ENCODE measurements at regions not wholly inside any gene's neighbourhood (a gene's known extent, or its start where the extent isn't known, plus 50 kb on each side); places are given as distances from the start of the nearest gene placed in this dataset.
A peak's percentile ranks its signal among the peaks of the same experiment; 100 is the strongest.

DNA sequence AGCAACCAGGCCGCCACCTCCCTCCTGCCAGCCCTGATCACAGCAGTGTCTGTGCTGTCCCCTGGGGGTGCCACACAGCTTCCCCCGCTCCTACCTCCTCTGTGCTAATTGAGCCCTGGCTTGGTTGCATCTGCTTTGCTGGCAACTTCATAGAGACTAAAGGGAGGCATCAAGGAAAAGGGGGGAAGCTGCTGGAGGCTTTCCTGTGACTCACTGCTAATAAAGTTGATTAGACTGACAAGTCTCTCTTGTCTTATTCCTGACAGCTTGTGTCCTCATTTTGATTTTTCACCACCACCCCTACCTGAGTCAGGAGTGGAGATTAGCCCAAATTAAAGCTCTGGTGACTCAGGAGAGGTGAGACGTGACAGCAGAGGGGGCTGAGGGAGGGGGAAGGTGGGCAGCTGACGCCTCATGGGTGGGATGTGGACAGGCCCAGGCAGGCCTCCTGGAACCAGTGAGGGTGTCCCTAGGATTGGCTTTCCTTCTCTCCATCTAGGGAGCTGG is 310.0 kb downstream of the CBLN1 start:
- DNase-seq (ENCODE audit: low read depth, low spot score) = peak; percentile 65
- no TSS peak for BruUV-seq (replicated peaks)
- H3K27ac ChIP-seq (ENCODE audit: low read depth, low read length) = peak overlapping the region; percentile 60

More for the DNA sequence above, 310.0 kb downstream of the CBLN1 start:
- peak overlapping the region; percentile 56 for H3K4me2 ChIP-seq (ENCODE audit: low read length)
- no peaks in the 10 kb centered on the region for H3K36me3 ChIP-seq (ENCODE audit: control insufficient read depth in 1 of 2, insufficient read depth in 2 of 2, low read length in 2 of 2)
- H2AFZ ChIP-seq (ENCODE audit: low read depth, low read length, poor library complexity, severe bottlenecking) = no peak overlapping the region
- ChIA-PET POLR2A (no interaction called here), RAD21 (ENCODE audit: low non-redundant PET in 1 of 2, low total read pairs in 2 of 2, uncharacterized antibody in 2 of 2, unreplicated experiment in 2 of 2) (no interaction called here), CTCF (no interaction called here)
- no peaks in the 10 kb centered on the region for H3K27me3 ChIP-seq (ENCODE audit: insufficient read depth, low read length)
- H3K9me3 ChIP-seq (ENCODE audit: control insufficient read depth in 1 of 2, insufficient read depth in 1 of 2, low read depth in 1 of 2, low read length in 2 of 2) = no peaks in the 10 kb centered on the region
- H4K20me1 ChIP-seq (ENCODE audit: insufficient read depth) = no peaks in the 10 kb centered on the region
- intact Hi-C loops (cut with micrococcal nuclease) = no loop called here
- no peak for TF ChIP-seq EGR1 (IDR thresholded peaks at IDR 0.05; ENCODE audit: low read depth)
- TF ChIP-seq FOSL1 (IDR thresholded peaks at IDR 0.05; ENCODE audit: low read depth) = peak; percentile 86
- peak; percentile 81 for TF ChIP-seq MAX (IDR thresholded peaks at IDR 0.05)
- TF ChIP-seq ZBTB33 (IDR thresholded peaks at IDR 0.05; ENCODE audit: extremely low read depth, insufficient replicate concordance, low read length) = no peak
- no peak for TF ChIP-seq ZNF274 (IDR thresholded peaks at IDR 0.05; ENCODE audit: low read depth, low read length)
- TF ChIP-seq, protein P1, sequence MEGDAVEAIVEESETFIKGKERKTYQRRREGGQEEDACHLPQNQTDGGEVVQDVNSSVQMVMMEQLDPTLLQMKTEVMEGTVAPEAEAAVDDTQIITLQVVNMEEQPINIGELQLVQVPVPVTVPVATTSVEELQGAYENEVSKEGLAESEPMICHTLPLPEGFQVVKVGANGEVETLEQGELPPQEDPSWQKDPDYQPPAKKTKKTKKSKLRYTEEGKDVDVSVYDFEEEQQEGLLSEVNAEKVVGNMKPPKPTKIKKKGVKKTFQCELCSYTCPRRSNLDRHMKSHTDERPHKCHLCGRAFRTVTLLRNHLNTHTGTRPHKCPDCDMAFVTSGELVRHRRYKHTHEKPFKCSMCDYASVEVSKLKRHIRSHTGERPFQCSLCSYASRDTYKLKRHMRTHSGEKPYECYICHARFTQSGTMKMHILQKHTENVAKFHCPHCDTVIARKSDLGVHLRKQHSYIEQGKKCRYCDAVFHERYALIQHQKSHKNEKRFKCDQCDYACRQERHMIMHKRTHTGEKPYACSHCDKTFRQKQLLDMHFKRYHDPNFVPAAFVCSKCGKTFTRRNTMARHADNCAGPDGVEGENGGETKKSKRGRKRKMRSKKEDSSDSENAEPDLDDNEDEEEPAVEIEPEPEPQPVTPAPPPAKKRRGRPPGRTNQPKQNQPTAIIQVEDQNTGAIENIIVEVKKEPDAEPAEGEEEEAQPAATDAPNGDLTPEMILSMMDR (IDR thresholded peaks at IDR 0.05 in 2 of 3, conservative IDR thresholded peaks at IDR 0.05 in 1 of 3; ENCODE audit: borderline replicate concordance in 1 of 3, insufficient read depth in 1 of 3, low read depth in 2 of 3, low read length in 2 of 3) = no peak
- no peak for TF ChIP-seq TCF7L2 (IDR thresholded peaks at IDR 0.05; ENCODE audit: borderline replicate concordance, extremely low read depth, insufficient read depth, insufficient read length)
- TF ChIP-seq SIN3A (IDR thresholded peaks at IDR 0.05; ENCODE audit: low read depth) = peak; percentile 79
- no peak for TF ChIP-seq ATF3 (IDR thresholded peaks at IDR 0.05)
- peak; percentile 89 for TF ChIP-seq JUND (IDR thresholded peaks at IDR 0.05)
- 0 out of 2 replicates have a peak, but pooled peaks have one; percentile 24 for TF ChIP-seq RAD21 (IDR thresholded peaks at IDR 0.05; ENCODE audit: low read depth)
- no peak for TF ChIP-seq POLR2AphosphoS5 (IDR thresholded peaks at IDR 0.05; ENCODE audit: low read depth, low read length)
- TF ChIP-seq SRF (IDR thresholded peaks at IDR 0.05; ENCODE audit: low read depth) = peak; percentile 60; the same call in 1 of the 2 replicates
- TF ChIP-seq, protein P2, sequence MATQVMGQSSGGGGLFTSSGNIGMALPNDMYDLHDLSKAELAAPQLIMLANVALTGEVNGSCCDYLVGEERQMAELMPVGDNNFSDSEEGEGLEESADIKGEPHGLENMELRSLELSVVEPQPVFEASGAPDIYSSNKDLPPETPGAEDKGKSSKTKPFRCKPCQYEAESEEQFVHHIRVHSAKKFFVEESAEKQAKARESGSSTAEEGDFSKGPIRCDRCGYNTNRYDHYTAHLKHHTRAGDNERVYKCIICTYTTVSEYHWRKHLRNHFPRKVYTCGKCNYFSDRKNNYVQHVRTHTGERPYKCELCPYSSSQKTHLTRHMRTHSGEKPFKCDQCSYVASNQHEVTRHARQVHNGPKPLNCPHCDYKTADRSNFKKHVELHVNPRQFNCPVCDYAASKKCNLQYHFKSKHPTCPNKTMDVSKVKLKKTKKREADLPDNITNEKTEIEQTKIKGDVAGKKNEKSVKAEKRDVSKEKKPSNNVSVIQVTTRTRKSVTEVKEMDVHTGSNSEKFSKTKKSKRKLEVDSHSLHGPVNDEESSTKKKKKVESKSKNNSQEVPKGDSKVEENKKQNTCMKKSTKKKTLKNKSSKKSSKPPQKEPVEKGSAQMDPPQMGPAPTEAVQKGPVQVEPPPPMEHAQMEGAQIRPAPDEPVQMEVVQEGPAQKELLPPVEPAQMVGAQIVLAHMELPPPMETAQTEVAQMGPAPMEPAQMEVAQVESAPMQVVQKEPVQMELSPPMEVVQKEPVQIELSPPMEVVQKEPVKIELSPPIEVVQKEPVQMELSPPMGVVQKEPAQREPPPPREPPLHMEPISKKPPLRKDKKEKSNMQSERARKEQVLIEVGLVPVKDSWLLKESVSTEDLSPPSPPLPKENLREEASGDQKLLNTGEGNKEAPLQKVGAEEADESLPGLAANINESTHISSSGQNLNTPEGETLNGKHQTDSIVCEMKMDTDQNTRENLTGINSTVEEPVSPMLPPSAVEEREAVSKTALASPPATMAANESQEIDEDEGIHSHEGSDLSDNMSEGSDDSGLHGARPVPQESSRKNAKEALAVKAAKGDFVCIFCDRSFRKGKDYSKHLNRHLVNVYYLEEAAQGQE (IDR thresholded peaks at IDR 0.05; ENCODE audit: low read depth) = no peak
- TF ChIP-seq SP1 (IDR thresholded peaks at IDR 0.05; ENCODE audit: low read depth) = peak; percentile 92
- peak; percentile 75 for TF ChIP-seq CEBPB (IDR thresholded peaks at IDR 0.05; ENCODE audit: low read depth)
- peak; percentile 94 for TF ChIP-seq CBX3 (IDR thresholded peaks at IDR 0.05; ENCODE audit: low read depth)
- peak; percentile 35 for TF ChIP-seq YY1 (IDR thresholded peaks at IDR 0.05; ENCODE audit: extremely low read depth, insufficient replicate concordance, low read depth, low read length)
- TF ChIP-seq EZH2phosphoT487 (IDR thresholded peaks at IDR 0.05; ENCODE audit: borderline replicate concordance) = no peak
- ATAC-seq = peak; percentile 87
- no peaks in the 10 kb centered on the region for H3K79me2 ChIP-seq (ENCODE audit: insufficient read depth, low read length)
- peaks cover 18 to 34% of the 10 kb centered on the region in 2 experiments for H3K4me1 ChIP-seq (ENCODE audit: control insufficient read depth in 1 of 2, insufficient read depth in 2 of 2, low read length in 2 of 2)
- H3K4me3 ChIP-seq (replicated peaks in 1 of 2; ENCODE audit: low read depth in 1 of 2, low read length in 2 of 2) = peak overlapping the region in 1 of 2 experiments; percentile 9; a peak in 1 of 4 replicates
- no peaks in the 10 kb centered on the region for H3K9me2 ChIP-seq (ENCODE audit: insufficient read depth)
- peak overlapping the region; percentile 14; the same call in 1 of the 2 replicates for H3K9ac ChIP-seq (ENCODE audit: low read length)
